Hepatocyte (in vitro differentiated cells): ENCODE measurements at regions not wholly inside any gene's neighbourhood (a gene's known extent, or its start where the extent isn't known, plus 50 kb on each side); places are given as distances from the start of the nearest gene placed in this dataset.

Experiments
- EZH2 ChIP-seq: fragments of 200-600 bp; sonication (generic); IDR thresholded peaks from 2 replicates; pipeline ENCODE4 v1.6.1; 2016; ENCODE audit warnings: antibody characterized with exemption, mild to moderate bottlenecking, borderline replicate concordance
- TF ChIP-seq, protein P1 (sequence below): fragments of 200-600 bp; sonication (generic); IDR thresholded peaks from 2 replicates; pipeline ENCODE4 v1.5.1; 2016; ENCODE audit warnings: antibody characterized with exemption, mild to moderate bottlenecking; ENCODE audit not compliant: poor library complexity

DNA sequence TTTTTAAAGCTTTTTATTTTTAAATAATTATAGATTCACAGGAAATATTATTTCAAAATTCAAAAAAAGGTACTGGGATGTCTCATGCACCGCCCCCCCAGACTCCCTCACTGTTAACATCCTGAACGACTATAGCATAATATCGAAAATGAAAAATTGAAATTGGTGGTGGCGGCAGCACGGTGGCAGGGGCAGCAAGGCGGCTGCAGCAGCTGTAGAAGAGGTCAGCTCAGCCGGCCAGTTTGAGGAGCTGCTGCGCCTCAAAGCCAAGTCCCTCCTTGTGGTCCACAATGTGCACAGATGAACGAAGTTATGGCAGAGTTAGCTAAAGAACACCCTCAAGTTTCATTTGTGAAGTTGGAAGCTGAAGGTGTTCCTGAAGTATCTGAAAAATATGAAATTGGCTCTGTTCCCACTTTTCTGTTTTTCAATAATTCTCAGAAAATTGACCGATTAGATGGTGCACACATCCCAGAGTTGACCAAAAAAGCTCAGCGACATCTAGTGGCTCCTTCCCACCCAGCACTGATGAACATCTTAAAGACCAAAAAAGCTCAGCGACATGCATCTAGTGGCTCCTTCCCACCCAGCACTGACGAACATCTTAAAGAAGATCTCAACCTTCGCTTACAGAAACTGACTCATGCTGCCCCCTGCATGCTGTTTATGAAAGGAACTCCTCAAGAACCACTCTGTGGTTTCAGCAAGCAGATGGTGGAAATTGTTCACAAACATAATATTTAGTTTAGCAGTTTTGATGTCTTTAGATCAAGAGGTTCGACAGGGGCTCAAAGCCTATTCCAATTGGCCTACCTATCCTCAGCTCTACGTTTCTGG lies 100.8 kb downstream of the FAM217A start:
- TF ChIP-seq, protein P1, sequence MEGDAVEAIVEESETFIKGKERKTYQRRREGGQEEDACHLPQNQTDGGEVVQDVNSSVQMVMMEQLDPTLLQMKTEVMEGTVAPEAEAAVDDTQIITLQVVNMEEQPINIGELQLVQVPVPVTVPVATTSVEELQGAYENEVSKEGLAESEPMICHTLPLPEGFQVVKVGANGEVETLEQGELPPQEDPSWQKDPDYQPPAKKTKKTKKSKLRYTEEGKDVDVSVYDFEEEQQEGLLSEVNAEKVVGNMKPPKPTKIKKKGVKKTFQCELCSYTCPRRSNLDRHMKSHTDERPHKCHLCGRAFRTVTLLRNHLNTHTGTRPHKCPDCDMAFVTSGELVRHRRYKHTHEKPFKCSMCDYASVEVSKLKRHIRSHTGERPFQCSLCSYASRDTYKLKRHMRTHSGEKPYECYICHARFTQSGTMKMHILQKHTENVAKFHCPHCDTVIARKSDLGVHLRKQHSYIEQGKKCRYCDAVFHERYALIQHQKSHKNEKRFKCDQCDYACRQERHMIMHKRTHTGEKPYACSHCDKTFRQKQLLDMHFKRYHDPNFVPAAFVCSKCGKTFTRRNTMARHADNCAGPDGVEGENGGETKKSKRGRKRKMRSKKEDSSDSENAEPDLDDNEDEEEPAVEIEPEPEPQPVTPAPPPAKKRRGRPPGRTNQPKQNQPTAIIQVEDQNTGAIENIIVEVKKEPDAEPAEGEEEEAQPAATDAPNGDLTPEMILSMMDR: peak; percentile 65
- TF ChIP-seq EZH2: no peak
